CD4-positive, alpha-beta T cell (primary cell): ENCODE measurements at regions not wholly inside any gene's neighbourhood (a gene's known extent, or its start where the extent isn't known, plus 50 kb on each side); places are given as distances from the start of the nearest gene placed in this dataset.

ENCODE experiments used
- ATAC-seq: fragments of 200-7000 bp; cut with Tn5 transposase; one replicate; pipeline ENCODE4 v1.10.0; 2022; ENCODE audit warnings: mild to moderate bottlenecking; ENCODE audit not compliant: poor library complexity
- CTCF ChIA-PET: fragments of 350-600 bp; sonication (Branson Sonifier 250); formaldehyde crosslinking; loops from one replicate; lab custom pipeline; 2021; ENCODE audit warnings: antibody characterized with exemption, inconsistent platforms; lab: Charles Lee
- POLR2A ChIA-PET: fragments of 350-600 bp; sonication (Branson Sonifier 250); formaldehyde crosslinking; loops from one replicate; lab custom pipeline; 2021; ENCODE audit warnings: antibody characterized with exemption, inconsistent platforms; lab: Charles Lee
- DNase-seq, 14 experiments: peaks; one replicate each; pipeline ENCODE4 v3.0.0-alpha.2; 2013 to 2020; ENCODE audit warnings: mixed read lengths in 2 of 14
- H3K27ac ChIP-seq, 2 donors: one replicate each; pipeline versions ENCODE4 v1.5.1 to v1.7.0; 2013; ENCODE audit warnings: low read length in 2 of 2, low read depth in 1 of 2, mild to moderate bottlenecking in 1 of 2
- H3K27me3 ChIP-seq, 2 experiments: 1 replicate in 1 of 2; 2 replicates in 1 of 2; pipeline versions ENCODE4 v1.6.1 to v1.7.0; 2013; ENCODE audit warnings: low read length in 2 of 2, control low read depth in 1 of 2, mild to moderate bottlenecking in 1 of 2, moderate library complexity in 1 of 2; ENCODE audit not compliant: insufficient read depth in 2 of 2, control insufficient read depth in 1 of 2
- H3K36me3 ChIP-seq: one replicate; pipeline ENCODE4 v1.6.1; 2013; ENCODE audit warnings: low read length, control low read depth; ENCODE audit not compliant: insufficient read depth
- H3K4me1 ChIP-seq: one replicate; pipeline ENCODE4 v1.6.1; 2013; ENCODE audit warnings: low read length, control low read depth; ENCODE audit not compliant: insufficient read depth
- H3K4me3 ChIP-seq: one replicate; pipeline ENCODE4 v1.5.1; 2013; ENCODE audit warnings: mild to moderate bottlenecking, low read length, moderate library complexity
- H3K9me3 ChIP-seq, 2 experiments: 1 replicate in 1 of 2; 2 replicates in 1 of 2; pipeline versions ENCODE4 v1.6.1 to v1.7.0; 2013; ENCODE audit warnings: low read length in 2 of 2, mild to moderate bottlenecking in 2 of 2, control low read depth in 1 of 2, moderate library complexity in 1 of 2; ENCODE audit not compliant: control insufficient read depth in 1 of 2, insufficient read depth in 1 of 2
- H3K27ac Mint-ChIP-seq: one replicate; pipeline ENCODE4 v1.8.0; 2020; ENCODE audit warnings: mixed read lengths
- H3K27me3 Mint-ChIP-seq: one replicate; pipeline ENCODE4 v1.8.0; 2021; ENCODE audit warnings: mixed read lengths
- H3K36me3 Mint-ChIP-seq: one replicate; pipeline ENCODE4 v1.8.0; 2021; ENCODE audit warnings: low read depth, mixed read lengths
- H3K4me1 Mint-ChIP-seq: one replicate; pipeline ENCODE4 v1.8.0; 2021; ENCODE audit warnings: low read depth, mixed read lengths
- H3K4me3 Mint-ChIP-seq: one replicate; pipeline ENCODE4 v1.8.0; 2020; ENCODE audit warnings: mild to moderate bottlenecking, mixed read lengths
- H3K9me3 Mint-ChIP-seq: one replicate; pipeline ENCODE4 v1.8.0; 2020; ENCODE audit warnings: mixed read lengths
- intact Hi-C, 2 experiments: fragments of 100-400 bp; cut with DNase I in 1 of 2; cut with micrococcal nuclease in 1 of 2; formaldehyde crosslinking; loops; one replicate each; pipeline versions ENCODE4 v1.15.1 to v1.9.0; 2023 to 2025; cut with DNase I, micrococcal nuclease
- TF ChIP-seq, protein P1 (sequence below): fragments of 200-600 bp; IDR thresholded peaks from one replicate; pipeline ENCODE4 v1.8.0; 2022; ENCODE audit warnings: antibody characterized with exemption, mild to moderate bottlenecking

DNA sequence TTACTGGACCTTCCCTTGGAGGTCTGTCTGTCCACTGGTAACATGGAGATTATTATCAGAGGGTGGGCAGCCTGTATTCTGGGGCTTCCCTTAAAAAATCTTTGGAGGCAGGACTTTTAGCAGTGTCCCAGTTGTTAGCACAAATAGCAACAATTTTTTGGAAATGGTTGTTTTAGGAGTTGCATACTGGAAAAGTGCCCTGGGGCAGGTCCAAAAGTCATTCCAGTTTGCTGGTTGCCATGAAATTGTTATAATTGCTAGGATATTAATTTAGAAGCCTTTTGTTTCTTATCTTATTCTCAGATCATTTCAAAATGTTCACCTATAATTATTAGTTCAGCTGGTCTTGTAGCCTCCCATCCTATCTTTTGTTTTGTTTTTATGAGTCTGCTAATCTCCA is 71.0 kb downstream of the PTGS2 start:
- H3K36me3 ChIP-seq = no peaks in the 10 kb centered on the region
- no peak overlapping the region for H3K27ac Mint-ChIP-seq
- no peaks in the 10 kb centered on the region for H3K9me3 ChIP-seq
- peaks cover 6% of the 10 kb centered on the region for H3K4me1 Mint-ChIP-seq
- H3K27ac ChIP-seq = no peak overlapping the region
- intact Hi-C loops = no loop called here
- TF ChIP-seq, protein P1, sequence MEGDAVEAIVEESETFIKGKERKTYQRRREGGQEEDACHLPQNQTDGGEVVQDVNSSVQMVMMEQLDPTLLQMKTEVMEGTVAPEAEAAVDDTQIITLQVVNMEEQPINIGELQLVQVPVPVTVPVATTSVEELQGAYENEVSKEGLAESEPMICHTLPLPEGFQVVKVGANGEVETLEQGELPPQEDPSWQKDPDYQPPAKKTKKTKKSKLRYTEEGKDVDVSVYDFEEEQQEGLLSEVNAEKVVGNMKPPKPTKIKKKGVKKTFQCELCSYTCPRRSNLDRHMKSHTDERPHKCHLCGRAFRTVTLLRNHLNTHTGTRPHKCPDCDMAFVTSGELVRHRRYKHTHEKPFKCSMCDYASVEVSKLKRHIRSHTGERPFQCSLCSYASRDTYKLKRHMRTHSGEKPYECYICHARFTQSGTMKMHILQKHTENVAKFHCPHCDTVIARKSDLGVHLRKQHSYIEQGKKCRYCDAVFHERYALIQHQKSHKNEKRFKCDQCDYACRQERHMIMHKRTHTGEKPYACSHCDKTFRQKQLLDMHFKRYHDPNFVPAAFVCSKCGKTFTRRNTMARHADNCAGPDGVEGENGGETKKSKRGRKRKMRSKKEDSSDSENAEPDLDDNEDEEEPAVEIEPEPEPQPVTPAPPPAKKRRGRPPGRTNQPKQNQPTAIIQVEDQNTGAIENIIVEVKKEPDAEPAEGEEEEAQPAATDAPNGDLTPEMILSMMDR = no peak
- CTCF ChIA-PET = no interaction called here
- ATAC-seq = no peak
- H3K4me1 ChIP-seq = peaks cover 6% of the 10 kb centered on the region
- H3K27me3 Mint-ChIP-seq = peaks cover 26% of the 10 kb centered on the region
- no peaks in the 10 kb centered on the region for H3K36me3 Mint-ChIP-seq
- no peak overlapping the region for H3K4me3 Mint-ChIP-seq
- no peak overlapping the region for H3K4me3 ChIP-seq
- no peaks in the 10 kb centered on the region for H3K9me3 Mint-ChIP-seq
- POLR2A ChIA-PET = interaction anchor here (0.7 kb wide), 1 partner anchor 55 kb away, joined by 3 read pairs; no protein-coding TSS in a partner anchor
- H3K27me3 ChIP-seq = no peaks in the 10 kb centered on the region
- no peak for DNase-seq

DNA sequence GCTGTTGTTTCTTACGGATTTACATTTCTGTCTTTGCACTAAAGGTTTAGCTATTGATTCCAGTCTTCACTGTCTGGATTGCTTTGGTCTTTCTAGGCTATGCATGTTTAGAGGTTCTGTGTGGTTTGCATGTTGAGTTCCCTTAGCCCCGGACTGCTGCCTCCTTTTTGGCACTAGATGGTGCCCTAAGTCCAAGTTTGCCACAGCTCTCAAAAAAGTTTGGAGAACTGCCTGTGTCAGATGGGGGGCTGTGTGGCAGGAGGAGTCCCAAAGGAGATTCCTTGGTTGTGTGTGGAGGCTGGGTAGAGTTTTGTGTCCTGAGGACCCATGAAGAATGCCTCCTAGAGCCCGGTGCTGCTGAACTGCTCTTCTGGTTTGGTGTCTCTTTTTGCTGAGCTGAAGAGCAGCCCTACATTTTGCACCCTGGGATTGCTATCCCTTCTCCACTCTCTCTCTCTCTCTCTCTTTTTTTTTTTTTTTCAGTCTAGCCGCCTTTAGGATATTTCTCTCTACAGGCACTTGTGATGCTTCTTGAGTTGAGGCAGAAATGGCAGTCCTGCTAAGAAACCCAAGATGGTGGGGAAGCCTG is 74.4 kb downstream of the PTGS2 start:
- Histone ChIP-seq H3K27ac (no peak overlapping the region), H3K9me3 (no peaks in the 10 kb centered on the region), H3K36me3 (no peaks in the 10 kb centered on the region), H3K4me1 (no peaks in the 10 kb centered on the region), H3K27me3 (no peaks in the 10 kb centered on the region), H3K4me3 (no peak overlapping the region)
- Mint-ChIP-seq H3K4me3 (no peak overlapping the region), H3K4me1 (no peaks in the 10 kb centered on the region), H3K27me3 (peaks cover 32% of the 10 kb centered on the region), H3K27ac (no peak overlapping the region), H3K9me3 (no peaks in the 10 kb centered on the region), H3K36me3 (no peaks in the 10 kb centered on the region)
- TF ChIP-seq, protein P1 = peak; percentile 27
- ChIA-PET POLR2A (no interaction called here), CTCF (no interaction called here)
- ATAC-seq (no peak), DNase-seq (peak in 3 of 14 experiments; percentile 21 to 55 (median 47))
- intact Hi-C loops = loop anchor here (1.0 to 2.0 kb wide), 2 partner anchors 380 to 381 kb away; no protein-coding TSS in a partner anchor

DNA sequence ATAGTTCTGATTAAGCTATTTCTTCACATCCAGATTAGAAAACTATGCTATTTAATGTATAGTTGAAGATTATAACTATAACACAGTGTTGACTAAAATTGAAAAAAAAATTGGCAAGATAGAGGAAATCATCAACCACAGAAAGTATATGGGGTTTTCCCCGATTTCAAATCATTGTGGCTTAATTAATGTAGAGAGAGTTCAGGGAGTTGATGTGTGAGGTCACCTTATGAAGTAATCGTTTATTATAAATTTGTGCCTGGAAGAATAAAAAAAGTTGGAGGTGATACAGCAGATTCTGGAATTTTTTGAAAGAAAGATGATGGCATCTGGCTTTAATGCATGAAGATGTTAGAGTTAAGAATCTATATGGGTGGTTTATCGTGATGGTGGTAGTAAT is 84.3 kb downstream of the PTGS2 start:
- H3K27me3 Mint-ChIP-seq = peaks cover 4% of the 10 kb centered on the region
- no peaks in the 10 kb centered on the region for H3K36me3 ChIP-seq
- ChIA-PET POLR2A (no interaction called here), CTCF (no interaction called here)
- peaks cover 4% of the 10 kb centered on the region for H3K9me3 Mint-ChIP-seq
- H3K27ac Mint-ChIP-seq = no peak overlapping the region
- H3K4me1 ChIP-seq = no peaks in the 10 kb centered on the region
- no peak overlapping the region for H3K4me3 Mint-ChIP-seq
- ATAC-seq = no peak
- no peaks in the 10 kb centered on the region for H3K9me3 ChIP-seq
- no peaks in the 10 kb centered on the region for H3K27me3 ChIP-seq
- no peak overlapping the region for H3K4me3 ChIP-seq
- peaks cover 6% of the 10 kb centered on the region for H3K4me1 Mint-ChIP-seq
- TF ChIP-seq, protein P1 = no peak
- intact Hi-C loops = no loop called here
- peak in 3 of 14 experiments; percentile 10 to 29 (median 21) for DNase-seq
- H3K36me3 Mint-ChIP-seq = no peaks in the 10 kb centered on the region
- H3K27ac ChIP-seq = no peak overlapping the region
